ENCODE measurements at regions not wholly inside any gene's neighbourhood (a gene's known extent, or its start where the extent isn't known, plus 50 kb on each side); places are given as distances from the start of the nearest gene placed in this dataset.
"Not testable (repeated sequence)": the region's sequence is repeated elsewhere in the genome, so short reads cannot be mapped to it uniquely, and the experiment has no call there.

DNA sequence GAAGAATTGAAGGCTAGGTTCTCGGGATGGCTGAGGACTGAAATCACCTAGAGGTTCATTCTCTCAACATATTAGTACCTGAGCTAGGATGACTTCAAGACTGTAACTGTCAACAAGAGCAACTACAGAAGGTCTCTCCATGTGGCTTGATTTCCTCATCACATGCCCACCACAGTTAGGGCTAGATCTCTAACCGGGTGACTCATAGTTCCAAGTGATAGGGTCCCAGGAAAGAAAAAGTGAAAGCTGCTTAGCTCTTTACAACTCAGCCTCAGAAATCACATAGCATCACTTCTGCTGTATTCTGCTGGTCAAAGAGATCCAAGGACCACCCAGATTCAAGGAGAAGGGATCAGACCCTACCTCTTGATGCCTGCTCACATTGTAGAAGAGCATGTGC is 165.4 kb upstream of the AGTR1 start:
- peaks cover 4% of the 10 kb centered on the region for H3K4me1 ChIP-seq (ENCODE audit: control insufficient read depth, insufficient read depth, low read length)
- H3K36me3 ChIP-seq (ENCODE audit: control insufficient read depth, insufficient read depth, low read length), result no peaks in the 10 kb centered on the region
- H3K9me3 ChIP-seq (ENCODE audit: control insufficient read depth, low read length), result no peaks in the 10 kb centered on the region
- no peak overlapping the region for H3K9ac ChIP-seq (ENCODE audit: low read length)
- H3K4me3 ChIP-seq (ENCODE audit: low read length), result no peak overlapping the region
- H3K27me3 ChIP-seq (ENCODE audit: control insufficient read depth, insufficient read depth, low read length), result no peaks in the 10 kb centered on the region

DNA sequence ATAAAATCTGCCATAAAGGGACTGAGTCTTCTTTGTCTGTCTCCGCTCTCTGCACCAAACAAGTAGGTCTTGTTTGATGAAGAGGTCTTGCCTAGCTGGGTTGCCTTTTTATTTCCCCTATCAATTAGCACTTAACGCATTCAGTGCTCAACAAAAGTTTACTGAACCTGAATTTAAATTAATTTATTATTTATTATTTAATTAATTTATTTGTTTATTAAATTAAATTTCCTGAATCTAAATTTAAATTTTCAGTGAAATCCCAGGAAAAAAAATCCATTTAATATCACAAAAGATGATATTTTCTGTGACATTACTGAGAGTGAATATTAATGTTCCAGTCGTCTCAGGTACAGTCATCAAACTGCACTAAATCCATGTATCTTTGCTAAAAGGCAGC is 164.9 kb upstream of the AGTR1 start:
- H3K9me3 ChIP-seq (ENCODE audit: control insufficient read depth, low read length), result no peaks in the 10 kb centered on the region
- H3K27me3 ChIP-seq (ENCODE audit: control insufficient read depth, insufficient read depth, low read length), result no peaks in the 10 kb centered on the region
- H3K9ac ChIP-seq (ENCODE audit: low read length), result no peak overlapping the region
- H3K36me3 ChIP-seq (ENCODE audit: control insufficient read depth, insufficient read depth, low read length), result no peaks in the 10 kb centered on the region
- peaks cover 4% of the 10 kb centered on the region for H3K4me1 ChIP-seq (ENCODE audit: control insufficient read depth, insufficient read depth, low read length)
- H3K4me3 ChIP-seq (ENCODE audit: low read length), result no peak overlapping the region

DNA sequence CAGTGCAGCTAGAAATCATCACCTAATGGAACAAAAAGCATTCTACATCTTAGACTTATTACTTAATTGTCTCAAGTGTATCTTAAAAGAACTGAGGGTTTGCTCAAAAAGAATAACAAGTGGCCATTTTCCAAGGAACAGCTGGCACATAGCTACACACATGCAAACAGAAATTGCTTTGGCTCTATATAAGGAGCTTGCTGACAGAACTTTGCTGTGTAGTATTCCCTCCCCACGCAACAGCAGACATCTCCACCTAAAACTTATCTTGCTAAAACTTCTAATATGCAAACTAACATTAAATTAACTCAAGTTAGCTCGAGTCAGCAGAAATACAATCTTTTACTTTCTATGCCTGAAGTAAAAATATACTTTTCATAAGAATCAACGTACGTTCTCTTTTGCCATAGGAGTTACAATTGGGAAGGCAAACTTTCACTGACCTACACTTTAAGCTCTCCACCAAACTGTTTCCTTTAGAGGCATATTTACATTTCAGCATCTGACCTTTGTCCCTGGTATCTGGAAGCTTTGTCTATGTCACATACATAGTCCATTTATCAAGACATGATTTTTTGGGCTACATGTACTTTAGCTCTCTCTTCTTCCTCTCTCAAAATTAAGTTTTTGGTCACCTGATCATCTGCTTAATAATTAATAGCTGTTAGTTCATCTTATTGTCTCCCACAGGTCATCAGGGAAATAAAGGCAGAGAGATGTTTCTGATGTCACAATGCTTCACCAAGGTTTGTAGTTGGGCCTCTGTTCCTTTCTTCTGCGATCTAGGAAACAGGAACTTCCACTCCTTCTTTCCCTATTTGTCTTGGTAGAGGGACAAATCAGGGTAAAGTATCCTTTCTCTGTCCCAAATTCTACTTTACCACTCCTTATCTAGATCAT is 163.4 kb upstream of the AGTR1 start:
- H3K36me3 ChIP-seq (ENCODE audit: control insufficient read depth, insufficient read depth, low read length), result no peaks in the 10 kb centered on the region
- H3K27me3 ChIP-seq (ENCODE audit: control insufficient read depth, insufficient read depth, low read length), result no peaks in the 10 kb centered on the region
- peaks cover 4% of the 10 kb centered on the region for H3K4me1 ChIP-seq (ENCODE audit: control insufficient read depth, insufficient read depth, low read length)
- H3K9ac ChIP-seq (ENCODE audit: low read length), result no peak overlapping the region
- no peaks in the 10 kb centered on the region for H3K9me3 ChIP-seq (ENCODE audit: control insufficient read depth, low read length)
- H3K4me3 ChIP-seq (ENCODE audit: low read length), result no peak overlapping the region

DNA sequence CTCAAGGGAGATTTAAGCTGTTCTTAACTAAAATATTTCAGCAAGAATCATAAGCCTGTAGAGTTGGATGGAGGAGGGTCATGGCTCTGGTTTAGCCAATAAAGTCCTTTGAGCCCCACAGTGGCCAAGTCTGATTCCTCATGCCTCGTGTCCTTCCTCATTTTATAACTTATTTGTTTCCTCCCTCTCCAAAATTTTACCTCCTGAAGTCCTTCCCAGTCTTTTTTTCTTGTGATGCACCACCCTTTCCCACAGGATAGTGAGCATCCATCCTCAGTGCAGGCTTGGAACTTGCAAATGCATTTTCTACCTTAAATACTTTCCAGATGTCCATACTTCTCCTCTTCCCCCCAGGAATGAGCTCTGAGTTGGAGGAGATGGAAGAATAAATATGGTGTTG is 162.7 kb upstream of the AGTR1 start:
- Histone ChIP-seq H3K9ac (ENCODE audit: low read length) (no peak overlapping the region), H3K4me1 (ENCODE audit: control insufficient read depth, insufficient read depth, low read length) (peaks cover 4% of the 10 kb centered on the region), H3K9me3 (ENCODE audit: control insufficient read depth, low read length) (no peaks in the 10 kb centered on the region), H3K36me3 (ENCODE audit: control insufficient read depth, insufficient read depth, low read length) (no peaks in the 10 kb centered on the region), H3K4me3 (ENCODE audit: low read length) (no peak overlapping the region), H3K27me3 (ENCODE audit: control insufficient read depth, insufficient read depth, low read length) (no peaks in the 10 kb centered on the region)

DNA sequence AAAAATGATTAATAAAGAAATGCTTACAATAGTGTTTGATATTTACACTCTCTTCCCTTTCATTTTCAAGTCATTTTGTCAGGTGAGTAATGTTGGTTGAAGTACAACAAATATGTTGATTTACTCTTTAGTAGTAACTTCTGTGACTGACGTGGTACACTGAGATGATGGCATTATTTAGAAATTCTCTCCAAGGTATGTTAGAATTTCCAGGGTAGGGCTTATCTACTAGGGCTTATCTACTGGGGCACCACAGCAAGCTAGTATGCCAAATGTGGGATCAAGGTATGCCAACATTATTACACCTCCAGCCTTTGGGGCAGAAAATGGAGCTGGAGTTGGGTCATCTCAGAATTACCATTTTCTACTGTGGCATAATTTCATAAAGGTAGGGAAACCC is 157.4 kb upstream of the AGTR1 start:
- no peaks in the 10 kb centered on the region for H3K36me3 ChIP-seq (ENCODE audit: control insufficient read depth, insufficient read depth, low read length)
- no peak overlapping the region for H3K9ac ChIP-seq (ENCODE audit: low read length)
- no peaks in the 10 kb centered on the region for H3K9me3 ChIP-seq (ENCODE audit: control insufficient read depth, low read length)
- no peaks in the 10 kb centered on the region for H3K27me3 ChIP-seq (ENCODE audit: control insufficient read depth, insufficient read depth, low read length)
- no peak overlapping the region for H3K4me3 ChIP-seq (ENCODE audit: low read length)
- H3K4me1 ChIP-seq (ENCODE audit: control insufficient read depth, insufficient read depth, low read length), result no peaks in the 10 kb centered on the region

DNA sequence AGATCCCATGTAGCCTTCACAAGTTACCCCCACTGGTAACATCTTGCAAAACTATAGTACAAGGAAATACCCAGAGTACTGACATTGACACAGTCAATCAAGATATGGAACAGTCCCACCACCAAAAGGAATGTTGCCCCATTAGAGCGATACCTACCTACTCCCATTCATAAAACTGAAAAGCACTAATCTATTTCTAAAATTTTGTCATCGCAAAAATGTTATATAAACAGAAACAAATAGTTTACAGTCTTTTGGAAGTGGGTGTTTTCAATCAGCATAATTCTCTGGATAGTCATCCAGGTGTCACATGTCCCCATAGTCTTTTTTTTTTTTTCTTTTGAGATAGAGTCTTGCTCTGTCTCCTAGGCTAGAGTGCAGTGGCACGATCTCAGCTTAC is 156.9 kb upstream of the AGTR1 start:
- no peak overlapping the region for H3K4me3 ChIP-seq (ENCODE audit: low read length)
- H3K9ac ChIP-seq (ENCODE audit: low read length), result no peak overlapping the region
- no peaks in the 10 kb centered on the region for H3K27me3 ChIP-seq (ENCODE audit: control insufficient read depth, insufficient read depth, low read length)
- H3K9me3 ChIP-seq (ENCODE audit: control insufficient read depth, low read length), result no peaks in the 10 kb centered on the region
- no peaks in the 10 kb centered on the region for H3K36me3 ChIP-seq (ENCODE audit: control insufficient read depth, insufficient read depth, low read length)
- H3K4me1 ChIP-seq (ENCODE audit: control insufficient read depth, insufficient read depth, low read length), result no peaks in the 10 kb centered on the region

DNA sequence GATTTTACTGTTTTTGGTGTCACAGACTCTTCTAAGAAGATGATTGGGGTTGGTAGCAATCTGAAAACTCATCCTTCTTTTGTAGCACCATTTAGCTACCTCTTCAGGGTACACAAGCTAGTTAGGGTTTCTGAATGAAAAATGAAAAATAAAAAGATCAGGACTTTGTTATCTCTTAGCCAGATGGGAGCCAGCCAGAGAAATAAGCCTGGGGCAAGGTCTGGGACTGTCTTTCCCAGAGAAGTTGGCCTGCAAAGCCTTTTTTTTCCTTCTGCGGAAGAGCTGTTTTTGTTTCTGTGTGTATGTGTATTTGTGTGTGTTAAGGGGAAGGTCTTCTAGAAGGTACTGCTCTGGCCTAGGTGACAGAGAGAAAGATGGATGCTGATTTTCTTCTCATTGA is 150.7 kb upstream of the AGTR1 start:
- H3K9ac ChIP-seq (ENCODE audit: low read length), result no peak overlapping the region
- no peaks in the 10 kb centered on the region for H3K9me3 ChIP-seq (ENCODE audit: control insufficient read depth, low read length)

DNA sequence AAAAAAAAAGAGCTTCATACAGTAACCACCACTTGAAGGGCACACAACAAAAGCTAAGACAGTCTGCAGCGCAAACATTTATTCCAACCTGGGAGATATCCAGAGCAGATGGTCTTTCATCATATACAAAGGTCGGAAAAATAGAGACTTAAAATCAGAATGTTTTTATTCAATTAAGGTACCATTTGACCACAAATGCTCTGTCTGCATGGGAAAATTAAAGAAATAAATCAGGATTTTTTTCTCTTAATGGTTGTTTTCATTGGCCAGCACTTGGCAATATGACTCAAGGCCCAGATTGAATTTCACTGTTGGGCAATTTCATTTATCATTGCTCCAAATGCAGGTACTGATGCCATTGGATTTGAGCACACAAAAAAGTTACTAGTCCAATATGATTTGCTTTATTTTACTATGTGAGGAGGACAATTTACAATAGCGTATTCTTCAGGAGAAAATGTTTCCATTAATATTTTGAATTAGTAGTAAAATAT is 145.9 kb upstream of the AGTR1 start:
- H3K9ac ChIP-seq (ENCODE audit: low read length), result no peak overlapping the region
- no peaks in the 10 kb centered on the region for H3K4me1 ChIP-seq (ENCODE audit: control insufficient read depth, insufficient read depth, low read length)
- no peak overlapping the region for H3K4me3 ChIP-seq (ENCODE audit: low read length)
- H3K9me3 ChIP-seq (ENCODE audit: control insufficient read depth, low read length), result no peaks in the 10 kb centered on the region
- no peaks in the 10 kb centered on the region for H3K27me3 ChIP-seq (ENCODE audit: control insufficient read depth, insufficient read depth, low read length)
- no peaks in the 10 kb centered on the region for H3K36me3 ChIP-seq (ENCODE audit: control insufficient read depth, insufficient read depth, low read length)

More for the DNA sequence above, 150.7 kb upstream of the AGTR1 start:
- H3K4me3 ChIP-seq (ENCODE audit: low read length), result no peak overlapping the region
- H3K36me3 ChIP-seq (ENCODE audit: control insufficient read depth, insufficient read depth, low read length), result no peaks in the 10 kb centered on the region
- H3K27me3 ChIP-seq (ENCODE audit: control insufficient read depth, insufficient read depth, low read length), result no peaks in the 10 kb centered on the region
- H3K4me1 ChIP-seq (ENCODE audit: control insufficient read depth, insufficient read depth, low read length), result no peaks in the 10 kb centered on the region

DNA sequence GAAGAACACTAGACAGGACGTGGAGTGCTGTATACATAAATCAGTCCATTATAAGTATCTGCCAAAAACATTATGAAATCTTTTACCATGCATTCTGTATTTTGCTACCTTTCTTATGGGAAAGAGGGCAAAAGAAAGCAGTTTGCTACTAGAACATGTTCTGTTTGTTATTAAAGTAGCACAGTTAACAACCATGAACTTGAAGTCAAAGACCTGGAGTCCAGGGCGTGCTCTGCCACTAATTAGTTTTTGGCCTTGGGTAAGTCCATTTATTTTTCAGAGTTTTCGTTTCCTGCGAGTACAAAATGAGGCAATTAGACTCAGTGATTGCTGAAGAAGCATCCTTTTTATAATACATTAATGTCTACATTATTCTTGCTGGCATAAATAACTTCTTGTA is 143.3 kb upstream of the AGTR1 start:
- no peak overlapping the region for H3K4me3 ChIP-seq (ENCODE audit: low read length)
- no peaks in the 10 kb centered on the region for H3K27me3 ChIP-seq (ENCODE audit: control insufficient read depth, insufficient read depth, low read length)
- H3K9ac ChIP-seq (ENCODE audit: low read length), result no peak overlapping the region
- no peaks in the 10 kb centered on the region for H3K36me3 ChIP-seq (ENCODE audit: control insufficient read depth, insufficient read depth, low read length)
- H3K4me1 ChIP-seq (ENCODE audit: control insufficient read depth, insufficient read depth, low read length), result no peaks in the 10 kb centered on the region
- H3K9me3 ChIP-seq (ENCODE audit: control insufficient read depth, low read length), result no peaks in the 10 kb centered on the region

DNA sequence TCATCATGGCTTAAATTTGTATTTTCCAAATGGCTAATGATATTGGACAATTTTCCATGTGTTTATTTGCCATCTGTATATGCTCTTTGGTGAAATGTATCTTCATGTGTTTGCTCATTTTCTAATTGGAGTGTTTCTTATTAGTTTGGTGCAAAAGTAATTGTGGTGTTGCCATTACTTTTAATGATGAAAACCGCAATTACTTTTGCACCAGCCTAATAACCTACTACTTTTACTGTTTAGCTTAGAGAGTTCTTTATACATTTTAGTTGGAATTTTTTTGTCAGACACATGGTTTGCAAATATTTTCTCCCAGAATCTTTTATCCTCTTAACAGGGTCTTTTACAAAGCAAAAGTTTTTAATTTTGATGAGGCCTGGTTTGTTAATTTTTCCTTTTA is 141.0 kb upstream of the AGTR1 start:
- no peaks in the 10 kb centered on the region for H3K9me3 ChIP-seq (ENCODE audit: control insufficient read depth, low read length)
- H3K9ac ChIP-seq (ENCODE audit: low read length), result no peak overlapping the region
- H3K4me3 ChIP-seq (ENCODE audit: low read length), result no peak overlapping the region
- H3K36me3 ChIP-seq (ENCODE audit: control insufficient read depth, insufficient read depth, low read length), result no peaks in the 10 kb centered on the region
- no peaks in the 10 kb centered on the region for H3K4me1 ChIP-seq (ENCODE audit: control insufficient read depth, insufficient read depth, low read length)
- H3K27me3 ChIP-seq (ENCODE audit: control insufficient read depth, insufficient read depth, low read length), result no peaks in the 10 kb centered on the region

DNA sequence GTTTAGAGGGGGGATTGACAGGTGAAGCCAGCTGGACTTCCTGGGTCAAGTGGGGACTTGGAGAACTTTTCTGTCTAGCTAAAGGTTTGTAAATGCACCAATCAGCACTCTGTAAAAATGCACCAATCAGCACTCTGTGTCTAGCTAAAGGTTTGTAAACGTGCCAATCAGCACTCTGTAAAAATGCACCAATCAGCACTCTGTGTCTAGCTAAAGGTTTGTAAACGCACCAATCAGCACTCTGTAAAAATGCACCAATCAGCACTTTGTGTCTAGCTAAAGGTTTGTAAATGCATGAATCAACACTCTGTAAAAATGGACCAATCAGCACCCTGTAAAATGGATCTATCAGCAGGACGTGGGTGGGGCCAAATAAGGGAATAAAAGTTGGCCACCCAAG is 120.1 kb upstream of the AGTR1 start:
- H3K4me1 ChIP-seq (ENCODE audit: control insufficient read depth, insufficient read depth, low read length); H3K9ac ChIP-seq (ENCODE audit: low read length); H3K36me3 ChIP-seq (ENCODE audit: control insufficient read depth, insufficient read depth, low read length); H3K4me3 ChIP-seq (ENCODE audit: low read length); H3K9me3 ChIP-seq (ENCODE audit: control insufficient read depth, low read length); H3K27me3 ChIP-seq (ENCODE audit: control insufficient read depth, insufficient read depth, low read length): not testable (repeated sequence)

DNA sequence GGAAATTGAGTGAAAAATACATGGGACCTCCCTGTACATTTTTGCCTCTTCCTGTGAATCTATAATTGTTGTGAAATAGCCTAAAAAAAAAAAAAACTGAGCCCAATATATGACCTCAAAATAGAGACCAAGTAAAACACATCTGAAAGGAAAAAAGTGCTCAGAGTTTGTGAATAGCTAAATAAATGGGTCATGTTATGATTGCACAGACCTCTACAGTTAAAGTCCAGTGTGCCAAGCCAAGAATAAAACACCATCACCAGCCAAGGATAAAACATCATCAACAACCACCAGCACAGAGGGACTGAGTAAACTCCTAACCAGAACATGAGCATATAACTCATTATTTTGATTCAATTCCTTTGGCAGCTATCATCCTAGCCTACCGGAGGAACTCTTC is 115.6 kb upstream of the AGTR1 start:
- Histone ChIP-seq H3K4me1 (ENCODE audit: control insufficient read depth, insufficient read depth, low read length) (no peaks in the 10 kb centered on the region), H3K36me3 (ENCODE audit: control insufficient read depth, insufficient read depth, low read length) (no peaks in the 10 kb centered on the region), H3K9me3 (ENCODE audit: control insufficient read depth, low read length) (no peaks in the 10 kb centered on the region), H3K27me3 (ENCODE audit: control insufficient read depth, insufficient read depth, low read length) (no peaks in the 10 kb centered on the region), H3K4me3 (ENCODE audit: low read length) (no peak overlapping the region), H3K9ac (ENCODE audit: low read length) (no peak overlapping the region)

Data from mucosa of stomach (tissue), 1 donor.